GM19351 (cell line): ENCODE measurements at regions not wholly inside any gene's neighbourhood (a gene's known extent, or its start where the extent isn't known, plus 50 kb on each side); places are given as distances from the start of the nearest gene placed in this dataset.

ENCODE experiments used
- ATAC-seq: cut with Tn5 transposase; IDR thresholded peaks from one replicate; pipeline ENCODE4 v1.9.1; 2021; ENCODE audit warnings: mild to moderate bottlenecking, moderate library complexity; ENCODE audit not compliant: unreplicated experiment

- ATAC-seq: no peak
These were observed 318.4 kb upstream of the CLNK start for GRCh38 chr4:11002961-11003360.

GRCh38 chr4:10998846-10999245 lies 314.3 kb upstream of the CLNK start:
- ATAC-seq: no peak

GRCh38 chr4:10984815-10985214 lies 300.2 kb upstream of the CLNK start:
- ATAC-seq: no peak

- ATAC-seq: no peak
These were observed 299.5 kb upstream of the CLNK start for GRCh38 chr4:10983885-10984640.

- peak; percentile 83 for ATAC-seq
These were observed 298.7 kb upstream of the CLNK start for GRCh38 chr4:10983268-10983667.

DNA sequence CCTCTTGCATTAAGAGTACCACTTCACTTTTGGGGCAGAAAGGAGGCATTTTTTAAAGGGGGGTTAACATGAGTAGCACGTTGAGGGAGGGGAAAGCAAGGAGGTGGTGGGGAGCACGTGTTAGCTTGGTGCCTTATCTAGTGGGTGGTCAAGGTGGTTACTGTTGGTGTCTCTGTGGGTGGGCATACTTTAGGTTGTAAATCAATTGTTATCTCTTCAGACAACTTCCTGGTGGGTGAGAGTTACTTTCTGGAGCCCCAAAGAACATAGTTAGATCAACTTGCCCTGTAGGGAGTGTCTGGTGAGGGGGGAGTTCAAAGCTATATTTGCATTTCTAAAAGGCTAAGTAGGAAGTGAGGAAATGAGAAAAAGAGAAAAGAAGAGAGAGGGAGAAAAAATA lies 297.7 kb upstream of the CLNK start:
- no peak for ATAC-seq

DNA sequence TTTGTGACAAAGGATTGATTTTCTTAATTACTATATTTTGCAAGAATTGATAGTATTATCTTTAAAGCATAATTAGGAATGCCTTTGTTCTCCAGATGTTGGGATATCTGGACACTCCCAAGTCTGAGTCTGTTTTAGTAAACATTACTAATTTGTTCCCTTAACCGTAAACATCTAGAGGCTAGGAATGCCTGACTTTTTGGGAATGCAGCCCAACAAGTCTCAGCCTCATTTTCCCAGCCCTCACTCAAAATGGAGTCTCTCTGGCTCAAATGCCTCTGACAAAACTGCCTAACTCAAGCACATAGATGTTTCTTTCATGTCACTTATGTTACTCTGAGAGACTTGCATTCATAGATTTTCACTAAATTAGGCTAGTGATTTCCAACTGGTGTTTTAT lies 297.0 kb upstream of the CLNK start:
- ATAC-seq: no peak

DNA sequence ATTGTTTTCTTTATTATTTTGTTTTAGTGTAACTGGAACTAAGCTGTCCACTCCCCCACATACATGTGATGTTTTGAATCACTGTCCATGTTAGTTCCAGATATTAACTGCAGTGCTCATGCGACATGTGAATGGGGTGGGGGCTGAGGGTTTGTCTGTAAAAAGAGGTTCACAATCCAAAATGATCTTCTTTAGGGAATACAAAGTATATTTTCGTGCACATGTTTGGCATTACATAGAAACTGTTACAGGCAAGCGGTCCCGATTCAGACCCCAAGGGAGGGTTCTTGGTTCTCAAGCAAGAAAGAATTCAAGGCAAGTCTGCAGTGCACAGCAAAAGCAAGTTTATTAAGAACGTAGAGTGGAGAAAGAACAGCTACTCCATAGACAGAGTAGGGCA lies 296.5 kb upstream of the CLNK start:
- ATAC-seq: no peak

DNA sequence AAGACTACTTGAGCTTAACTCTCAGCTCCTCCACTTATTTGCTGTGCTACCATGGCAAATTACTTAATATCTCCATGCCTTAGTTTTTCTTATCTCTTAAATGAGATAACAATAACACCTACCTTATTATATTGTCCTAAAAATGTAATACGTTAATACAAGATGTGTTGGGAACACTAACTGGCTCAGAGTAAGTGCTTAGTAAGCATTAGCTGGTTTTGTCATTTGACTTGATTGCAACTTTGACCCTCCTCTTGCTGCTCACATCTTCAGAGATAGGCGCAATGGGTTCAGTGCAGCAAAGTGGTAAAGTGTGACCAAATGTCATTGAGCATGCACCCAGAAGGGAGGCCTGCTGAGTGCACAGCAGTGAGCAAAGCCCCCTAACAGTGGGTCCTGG lies 294.5 kb upstream of the CLNK start:
- ATAC-seq: no peak

- ATAC-seq: peak; percentile 94
These were observed 293.0 kb upstream of the CLNK start for GRCh38 chr4:10977534-10977933.

- no peak for ATAC-seq
These were observed 289.8 kb upstream of the CLNK start for GRCh38 chr4:10974371-10974770.

- no peak for ATAC-seq
These were observed 289.1 kb upstream of the CLNK start for GRCh38 chr4:10973686-10974085.

- ATAC-seq: no peak
These were observed 287.3 kb upstream of the CLNK start for GRCh38 chr4:10971800-10972401.

- ATAC-seq: no peak
These were observed 280.6 kb upstream of the CLNK start for GRCh38 chr4:10965196-10965595.

- no peak for ATAC-seq
These were observed 279.6 kb upstream of the CLNK start for GRCh38 chr4:10963958-10964703.

DNA sequence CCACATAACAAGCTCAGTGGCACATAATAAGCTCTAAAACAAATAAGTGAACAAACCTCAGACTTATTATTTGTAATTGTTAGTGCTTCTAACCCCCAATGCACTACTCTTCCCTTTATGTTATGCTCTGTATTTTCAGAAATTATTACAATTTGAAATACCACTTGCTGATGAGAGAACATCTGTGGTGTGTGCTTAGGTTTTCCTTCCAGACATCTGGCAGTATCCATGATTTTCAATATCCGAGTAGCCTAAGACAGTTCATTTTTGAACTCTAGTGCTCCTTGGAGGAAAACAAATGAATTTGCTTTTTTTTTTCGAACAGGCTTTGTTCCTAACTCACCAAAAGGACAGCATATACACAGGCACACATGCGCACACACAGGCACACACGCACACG lies 278.7 kb upstream of the CLNK start:
- ATAC-seq: no peak

- ATAC-seq: no peak
These were observed 277.7 kb upstream of the CLNK start for GRCh38 chr4:10962246-10962645.

DNA sequence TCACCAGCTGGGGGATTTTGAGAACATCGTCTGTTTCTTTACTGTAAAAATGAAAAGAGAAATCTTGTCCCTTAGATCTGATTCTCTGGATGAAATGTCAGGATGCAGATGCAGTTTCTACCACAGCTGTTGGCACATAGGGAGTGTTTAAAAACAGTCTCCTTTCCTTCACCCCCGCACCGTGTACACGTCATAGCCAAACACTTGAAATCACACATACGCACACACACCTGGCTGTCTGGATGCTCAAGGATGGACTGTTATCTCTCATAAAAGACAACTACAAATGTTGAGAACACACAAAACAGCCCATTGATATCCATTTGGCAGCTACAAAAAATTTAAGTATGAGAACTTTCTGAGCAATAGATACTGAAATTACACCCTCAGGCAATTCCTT lies 275.8 kb upstream of the CLNK start:
- ATAC-seq: no peak

DNA sequence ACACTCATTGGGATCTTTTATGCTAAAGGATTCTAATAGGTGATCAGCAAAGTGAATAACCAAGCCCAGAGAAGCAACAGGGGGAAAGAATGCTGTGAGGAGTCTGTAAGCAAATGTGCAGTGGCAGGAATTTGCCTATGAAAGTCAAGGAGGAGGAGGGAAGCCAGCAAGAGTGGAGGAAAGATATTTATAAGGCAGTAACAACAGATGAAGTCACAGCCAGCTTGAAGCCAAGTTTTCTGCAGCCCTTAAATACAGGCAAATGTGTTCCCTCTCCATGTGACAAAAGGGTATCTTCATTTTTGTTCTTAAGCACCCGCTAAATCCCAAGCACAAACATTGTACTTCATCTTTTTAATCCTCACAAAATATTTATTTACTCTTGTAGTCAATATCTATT lies 275.0 kb upstream of the CLNK start:
- no peak for ATAC-seq

DNA sequence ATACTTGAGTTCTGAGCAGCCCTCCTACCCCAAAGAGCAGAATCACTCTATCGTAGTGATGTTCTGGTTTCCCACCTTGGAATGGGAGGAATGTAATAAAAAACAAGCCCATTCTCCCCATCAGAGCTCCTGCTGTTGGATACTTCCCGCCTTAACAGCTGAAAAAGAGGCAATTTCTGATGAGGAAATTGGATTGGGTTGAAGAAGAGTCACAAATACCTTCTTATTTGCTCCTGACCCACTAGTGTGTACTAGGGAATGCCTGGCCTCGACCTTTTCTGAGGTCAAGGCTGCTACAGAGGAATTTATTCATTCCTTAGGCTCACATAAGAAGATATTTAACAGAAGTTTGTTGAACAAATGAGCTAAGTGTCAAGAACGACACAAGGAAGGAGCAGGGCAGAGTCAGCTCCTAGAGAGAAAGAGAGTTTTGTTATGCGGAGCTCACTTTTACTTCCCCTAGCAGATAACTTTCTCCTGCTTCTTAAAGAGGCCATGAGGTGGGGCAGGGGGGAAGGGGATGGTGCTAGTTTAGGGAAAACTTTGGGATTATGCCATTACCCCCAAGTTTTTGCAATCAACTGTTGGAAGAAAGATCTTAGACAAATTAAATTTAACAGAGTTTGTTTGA lies 273.8 kb upstream of the CLNK start:
- ATAC-seq: no peak

DNA sequence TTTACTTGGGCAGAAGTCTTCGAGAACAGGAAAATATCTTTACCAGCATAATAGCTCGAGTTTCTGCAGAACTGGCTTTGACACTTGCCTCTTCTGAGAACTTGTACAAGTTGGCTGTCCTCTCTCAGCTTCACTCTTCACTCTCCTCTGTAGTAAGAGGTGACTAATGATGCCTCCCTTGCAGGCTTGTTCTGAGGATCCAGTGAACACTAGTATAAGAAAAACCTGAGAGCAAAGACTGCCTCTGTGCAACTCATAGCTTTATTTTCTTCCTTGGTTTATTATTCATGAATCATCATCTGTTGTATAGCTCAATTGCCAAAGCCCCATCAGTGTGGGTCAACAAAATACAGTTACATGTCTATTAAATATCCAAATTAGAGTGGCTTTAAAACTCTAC lies 266.7 kb upstream of the CLNK start:
- no peak for ATAC-seq
